ENCODE measurements at regions not wholly inside any gene's neighbourhood (a gene's known extent, or its start where the extent isn't known, plus 50 kb on each side); places are given as distances from the start of the nearest gene placed in this dataset.

GRCh38 chr12:92417373-92417772 lies 271.7 kb upstream of the BTG1 start:
- no peak overlapping the region for H3K4me3 Mint-ChIP-seq
- no peak for TF ChIP-seq CTCF (IDR thresholded peaks at IDR 0.05)
- H3K36me3 Mint-ChIP-seq (ENCODE audit: low read depth) = no peaks in the 10 kb centered on the region
- no peaks in the 10 kb centered on the region for H3K9me3 Mint-ChIP-seq
- no peaks in the 10 kb centered on the region; the same call in 1 of the 2 replicates for H3K27me3 Mint-ChIP-seq (ENCODE audit: insufficient read depth)
- no peak overlapping the region for H3K27ac Mint-ChIP-seq
- peaks cover 6% of the 10 kb centered on the region; the same call in 1 of the 2 replicates for H3K4me1 Mint-ChIP-seq (ENCODE audit: low read depth)
- DNase-seq = no peak

GRCh38 chr12:92416385-92416812 lies 270.8 kb upstream of the BTG1 start:
- Mint-ChIP-seq H3K4me3 (no peak overlapping the region), H3K9me3 (no peaks in the 10 kb centered on the region), H3K27ac (no peak overlapping the region), H3K27me3 (ENCODE audit: insufficient read depth) (no peaks in the 10 kb centered on the region; the same call in 1 of the 2 replicates), H3K4me1 (ENCODE audit: low read depth) (peaks cover 1% of the 10 kb centered on the region; the same call in 1 of the 2 replicates), H3K36me3 (ENCODE audit: low read depth) (no peaks in the 10 kb centered on the region)
- no peak for TF ChIP-seq CTCF (IDR thresholded peaks at IDR 0.05)
- no peak for DNase-seq

- H3K27me3 Mint-ChIP-seq (ENCODE audit: insufficient read depth) = no peaks in the 10 kb centered on the region; the same call in 1 of the 2 replicates
- DNase-seq = no peak
- no peaks in the 10 kb centered on the region for H3K4me1 Mint-ChIP-seq (ENCODE audit: low read depth)
- H3K27ac Mint-ChIP-seq = no peak overlapping the region
- no peaks in the 10 kb centered on the region for H3K9me3 Mint-ChIP-seq
- H3K4me3 Mint-ChIP-seq = no peak overlapping the region
- H3K36me3 Mint-ChIP-seq (ENCODE audit: low read depth) = no peaks in the 10 kb centered on the region
- TF ChIP-seq CTCF (IDR thresholded peaks at IDR 0.05) = no peak
Observed at GRCh38 chr12:92414170-92415070, 268.8 kb upstream of the BTG1 start.

- Mint-ChIP-seq H3K9me3 (no peaks in the 10 kb centered on the region), H3K27me3 (ENCODE audit: insufficient read depth) (no peaks in the 10 kb centered on the region; the same call in 1 of the 2 replicates), H3K4me1 (ENCODE audit: low read depth) (no peaks in the 10 kb centered on the region), H3K36me3 (ENCODE audit: low read depth) (no peaks in the 10 kb centered on the region), H3K27ac (no peak overlapping the region), H3K4me3 (no peak overlapping the region)
- no peak for TF ChIP-seq CTCF (IDR thresholded peaks at IDR 0.05)
- DNase-seq = no peak
Observed at GRCh38 chr12:92413286-92413685, 267.6 kb upstream of the BTG1 start.

- Mint-ChIP-seq H3K9me3 (no peaks in the 10 kb centered on the region), H3K4me1 (ENCODE audit: low read depth) (no peaks in the 10 kb centered on the region; the same call in 1 of the 2 replicates), H3K27me3 (ENCODE audit: insufficient read depth) (no peaks in the 10 kb centered on the region; the same call in 1 of the 2 replicates), H3K36me3 (ENCODE audit: low read depth) (no peaks in the 10 kb centered on the region), H3K27ac (no peak overlapping the region), H3K4me3 (no peak overlapping the region)
- TF ChIP-seq CTCF (IDR thresholded peaks at IDR 0.05) = no peak
- no peak for DNase-seq
Observed at GRCh38 chr12:92412856-92413255, 267.2 kb upstream of the BTG1 start.

All from HFFc6 (cell line).